GM21381 (cell line): ENCODE measurements at regions not wholly inside any gene's neighbourhood (a gene's known extent, or its start where the extent isn't known, plus 50 kb on each side); places are given as distances from the start of the nearest gene placed in this dataset.
"Not testable (repeated sequence)": the region's sequence is repeated elsewhere in the genome, so short reads cannot be mapped to it uniquely, and the experiment has no call there.

Experiments used
- ATAC-seq: cut with Tn5 transposase; IDR thresholded peaks from one replicate; pipeline ENCODE4 v1.9.1; 2021; ENCODE audit warnings: mild to moderate bottlenecking, moderate library complexity; ENCODE audit not compliant: unreplicated experiment

GRCh38 chr12:116687888-116688287 is 50.0 kb downstream of the SPRING1 start:
- no peak for ATAC-seq

- no peak for ATAC-seq
These were observed 53.0 kb downstream of the SPRING1 start for GRCh38 chr12:116684891-116685290.

GRCh38 chr12:116677202-116677661 is 60.6 kb downstream of the SPRING1 start:
- no peak for ATAC-seq

GRCh38 chr12:116675339-116676107 is 62.3 kb downstream of the SPRING1 start:
- no peak for ATAC-seq

- no peak for ATAC-seq
These were observed 63.2 kb downstream of the SPRING1 start for GRCh38 chr12:116674643-116675183.

DNA sequence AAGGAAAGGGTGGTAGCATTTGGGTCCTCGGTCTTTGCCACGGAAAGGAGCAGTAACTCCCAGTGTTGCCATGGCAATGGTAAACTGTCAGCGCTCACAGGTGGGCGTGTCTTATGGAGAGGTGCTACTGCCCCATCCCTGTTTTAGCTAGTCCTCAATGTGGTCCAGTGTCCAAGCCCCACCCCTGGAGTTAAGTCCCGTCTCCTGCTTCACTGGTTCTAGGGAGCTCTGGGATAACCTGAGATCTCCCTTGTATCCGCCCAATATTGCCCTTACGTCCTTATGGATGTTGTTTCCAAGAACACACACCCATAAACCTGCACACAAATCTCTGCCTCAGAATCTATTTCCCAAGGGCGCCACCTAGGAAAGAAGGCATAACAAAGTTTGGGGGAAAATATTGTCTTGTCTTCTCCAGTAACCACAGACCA is 64.2 kb downstream of the SPRING1 start:
- no peak for ATAC-seq

GRCh38 chr12:116672842-116673516 is 64.9 kb downstream of the SPRING1 start:
- ATAC-seq, result peak; percentile 62

DNA sequence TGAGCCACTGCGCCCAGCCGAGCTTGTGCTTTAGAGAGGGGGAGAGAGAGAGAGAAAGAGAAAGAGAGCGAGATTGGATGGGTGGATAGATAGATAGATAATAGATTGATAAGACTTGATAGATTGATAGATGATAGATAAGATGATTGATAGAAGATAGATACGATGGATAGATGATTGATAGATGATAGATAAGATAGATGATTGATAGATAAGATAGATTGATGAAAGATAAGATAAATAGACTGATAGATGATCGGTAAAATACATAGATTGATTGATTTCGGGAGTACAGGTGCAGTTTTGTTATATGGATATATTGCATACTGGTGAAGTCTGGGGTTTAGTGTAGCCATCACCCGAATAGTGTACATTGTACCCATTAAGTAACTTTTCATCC is 65.9 kb downstream of the SPRING1 start:
- ATAC-seq, result no peak

- no peak for ATAC-seq
These were observed 67.0 kb downstream of the SPRING1 start for GRCh38 chr12:116670859-116671258.

- no peak for ATAC-seq
These were observed 70.1 kb downstream of the SPRING1 start for GRCh38 chr12:116667752-116668151.

DNA sequence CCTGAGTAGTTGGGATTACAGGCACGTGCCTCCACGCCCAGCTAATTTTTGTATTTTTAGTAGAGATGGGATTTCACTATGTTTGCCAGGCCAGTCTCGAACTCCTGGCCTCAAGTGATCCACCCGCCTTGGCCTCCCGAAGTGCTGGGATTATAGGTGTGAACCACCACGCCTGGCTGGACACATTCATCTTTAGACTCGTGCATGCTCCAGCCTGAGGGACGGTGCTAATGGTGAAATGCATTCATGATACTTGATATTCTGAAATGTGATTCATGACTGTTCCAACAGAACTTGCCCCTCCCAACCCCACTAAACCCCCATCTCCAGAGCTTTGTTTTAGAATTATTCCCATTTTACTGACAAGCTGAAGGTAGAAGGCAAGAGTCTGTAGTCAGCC is 71.0 kb downstream of the SPRING1 start:
- not testable (repeated sequence) for ATAC-seq

- no peak for ATAC-seq
These were observed 71.6 kb downstream of the SPRING1 start for GRCh38 chr12:116666305-116666673.

- no peak for ATAC-seq
These were observed 72.1 kb downstream of the SPRING1 start for GRCh38 chr12:116665666-116666304.

DNA sequence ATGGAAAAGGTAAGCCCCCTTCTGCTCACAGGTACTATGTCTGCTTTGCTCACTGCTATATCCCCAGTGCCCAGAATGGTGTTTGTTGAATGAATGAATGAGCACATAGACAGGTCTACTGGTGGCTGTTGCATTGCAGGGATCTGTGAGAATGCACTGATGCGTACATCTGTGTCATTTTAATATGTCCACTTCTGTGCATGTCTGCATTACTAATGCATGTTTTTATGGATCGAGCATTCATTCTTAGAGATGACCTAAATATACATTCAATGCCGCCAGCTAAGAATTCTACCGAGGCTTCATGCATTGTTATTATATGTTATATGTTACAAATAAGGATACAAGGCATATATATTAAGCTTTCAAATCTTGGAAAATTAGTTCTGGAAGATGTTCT is 73.8 kb downstream of the SPRING1 start:
- no peak for ATAC-seq

GRCh38 chr12:116662612-116663144 is 75.2 kb downstream of the SPRING1 start:
- ATAC-seq, result no peak

DNA sequence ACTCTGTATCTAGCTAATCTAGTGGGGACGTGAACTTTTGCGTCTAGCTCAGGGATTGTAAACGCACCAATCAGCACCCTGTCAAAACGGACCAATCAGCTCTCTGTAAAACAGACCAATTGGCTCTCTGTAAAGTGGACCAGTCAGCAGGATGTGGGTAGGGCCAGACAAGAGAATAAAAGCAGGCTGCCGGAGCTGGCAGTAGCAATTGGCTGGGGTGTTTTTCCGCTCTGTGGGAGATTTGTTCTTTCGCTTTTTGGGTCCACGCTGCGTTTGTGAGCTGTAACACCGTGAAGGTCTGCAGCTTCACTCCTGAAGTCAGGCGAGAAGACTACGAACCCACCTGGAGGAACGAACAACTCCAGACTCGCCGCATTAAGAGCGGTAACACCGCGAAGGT is 76.5 kb downstream of the SPRING1 start:
- no peak for ATAC-seq

- not testable (repeated sequence) for ATAC-seq
These were observed 77.1 kb downstream of the SPRING1 start for GRCh38 chr12:116660740-116661139.

DNA sequence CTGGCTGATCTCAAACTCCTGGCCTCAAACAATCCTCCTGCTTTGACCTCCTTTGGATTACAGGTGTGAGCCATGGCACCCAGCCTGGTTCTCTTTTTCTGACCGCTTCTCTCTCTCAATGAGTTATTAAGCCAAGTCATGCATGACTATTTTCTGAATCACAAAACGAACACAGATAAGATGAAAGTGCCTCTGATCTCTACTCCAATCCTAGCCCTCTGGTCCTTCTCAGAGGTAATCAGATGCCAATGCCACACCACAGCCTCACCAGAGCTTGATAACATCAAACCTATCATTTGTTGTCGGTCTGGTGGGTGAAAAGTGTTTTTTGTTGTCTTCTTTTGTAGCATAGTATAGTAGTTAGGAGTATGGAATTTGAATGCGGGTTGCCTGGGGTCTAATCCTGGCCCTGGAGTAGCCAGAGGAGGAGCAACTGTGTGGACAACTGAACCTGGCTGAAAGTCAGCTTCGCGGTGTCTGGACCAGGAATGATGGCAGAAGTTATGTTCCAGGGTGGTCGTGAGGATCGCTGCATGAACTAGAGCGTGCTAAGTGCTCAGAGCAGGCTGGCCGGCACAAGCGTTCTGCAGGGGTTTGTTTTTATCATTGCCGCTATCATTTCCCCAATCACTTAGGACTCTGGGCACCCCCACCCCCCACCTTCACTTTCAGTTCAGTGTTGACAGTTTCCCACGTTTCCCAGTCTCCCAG is 77.9 kb downstream of the SPRING1 start:
- ATAC-seq, result no peak

DNA sequence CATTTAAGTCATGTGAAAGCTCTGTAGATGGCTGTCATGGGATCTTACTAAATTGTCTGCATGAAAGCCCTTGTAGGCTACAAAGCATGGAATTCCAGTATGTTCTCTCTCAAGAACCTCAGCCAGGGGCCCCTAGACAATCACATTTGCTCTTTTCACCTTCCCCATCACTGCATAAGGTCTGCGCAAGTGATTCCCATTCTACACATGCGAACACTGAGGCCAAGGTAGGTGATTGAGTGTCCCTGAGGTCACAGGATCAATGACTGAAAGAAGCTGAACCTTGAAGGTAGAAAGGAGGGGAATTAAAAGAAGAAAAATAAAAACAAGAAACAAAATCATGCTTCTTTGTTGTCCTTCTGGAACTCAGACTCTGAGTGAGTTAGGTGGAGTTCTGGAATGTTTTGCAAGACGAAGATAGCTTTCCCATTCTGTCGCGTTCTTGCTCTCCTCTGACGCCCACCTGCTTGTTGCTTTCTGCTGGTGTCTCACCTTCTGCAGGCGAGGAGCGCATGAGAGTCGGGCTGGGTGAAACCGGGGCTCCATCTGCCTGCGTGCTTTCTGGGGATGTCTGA is 79.9 kb downstream of the SPRING1 start:
- no peak for ATAC-seq

DNA sequence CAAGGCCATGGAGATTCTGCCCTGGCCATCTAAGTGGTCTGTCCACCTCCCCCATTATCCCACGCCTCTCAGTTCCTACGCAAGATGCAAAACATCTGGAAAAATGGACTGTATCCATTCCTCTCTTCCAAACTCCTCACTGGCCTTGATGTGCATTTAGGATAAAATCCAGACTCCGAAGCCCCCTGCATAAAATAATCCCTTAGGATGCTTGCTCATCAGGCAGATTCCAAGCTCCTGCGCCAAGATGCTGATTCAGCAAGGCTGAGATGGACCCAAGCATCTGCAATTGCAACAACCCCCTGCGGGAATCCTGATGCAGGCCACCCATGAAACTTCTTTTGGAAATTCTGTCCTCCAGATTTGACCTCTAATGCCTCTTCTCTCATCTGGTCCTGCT is 81.6 kb downstream of the SPRING1 start:
- no peak for ATAC-seq
